ENCODE measurements at regions not wholly inside any gene's neighbourhood (a gene's known extent, or its start where the extent isn't known, plus 50 kb on each side); places are given as distances from the start of the nearest gene placed in this dataset.
"Not testable (repeated sequence)": the region's sequence is repeated elsewhere in the genome, so short reads cannot be mapped to it uniquely, and the experiment has no call there.

DNA sequence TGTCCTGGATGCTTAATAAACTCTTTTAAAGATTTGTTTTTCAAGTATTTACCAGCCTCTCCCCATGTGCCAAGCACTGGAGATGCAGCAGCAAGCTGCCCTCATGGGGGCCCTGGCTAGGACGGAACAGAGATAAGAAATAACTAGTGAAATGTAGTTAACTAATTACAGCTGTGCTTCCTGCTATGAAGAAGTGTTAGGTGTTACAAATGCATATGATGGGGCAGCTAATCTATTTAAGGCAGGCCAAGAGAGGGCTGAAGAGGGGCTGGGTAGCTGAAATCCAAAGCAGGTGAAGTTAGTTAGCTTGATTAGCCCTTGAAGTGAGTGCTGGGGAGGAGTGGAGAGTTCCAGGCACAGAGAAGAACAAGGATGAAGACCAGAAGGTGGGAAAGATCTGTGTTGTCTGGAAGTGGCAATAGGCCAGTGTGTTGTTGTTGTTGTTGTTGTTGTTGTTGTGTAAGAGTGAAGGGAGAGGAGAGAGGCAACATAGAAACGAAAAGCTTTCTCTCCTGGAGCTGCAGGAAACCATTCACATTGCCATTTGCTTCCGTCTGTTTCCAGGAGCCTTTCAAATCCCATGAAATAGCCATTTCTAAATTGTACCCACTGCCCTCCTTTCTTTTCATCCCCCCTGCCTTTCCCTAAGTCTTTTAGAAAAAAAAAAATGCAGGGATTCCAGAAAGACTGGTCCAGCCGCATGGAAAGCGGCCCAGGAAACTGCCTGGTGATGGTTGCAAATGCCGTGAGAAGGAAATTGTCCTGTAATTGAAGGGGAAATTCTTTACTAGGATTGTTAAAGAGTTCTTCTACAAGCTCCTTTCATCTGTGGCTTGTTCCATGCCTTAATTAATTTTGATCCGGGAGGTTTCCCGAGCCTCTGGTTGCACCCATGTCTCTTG is 119.6 kb downstream of the TFAP2C start:
- Histone ChIP-seq H3K4me3 (no peak overlapping the region), H3K9me3 (no peaks in the 10 kb centered on the region), H3K27ac (no peak overlapping the region), H3K27me3 (peaks cover 0 to 84% (median 60%) of the 10 kb centered on the region in 7 donors), H3K36me3 (no peaks in the 10 kb centered on the region), H3K4me1 (no peaks in the 10 kb centered on the region)
- no peak for ATAC-seq
- no peak for DNase-seq
- 28 to 39% methylated on average over 8 of the region's 8 CpGs for WGBS, 2 donors
- intact Hi-C loops (cut with DNase I) = no loop called here
- TF ChIP-seq, protein P1, sequence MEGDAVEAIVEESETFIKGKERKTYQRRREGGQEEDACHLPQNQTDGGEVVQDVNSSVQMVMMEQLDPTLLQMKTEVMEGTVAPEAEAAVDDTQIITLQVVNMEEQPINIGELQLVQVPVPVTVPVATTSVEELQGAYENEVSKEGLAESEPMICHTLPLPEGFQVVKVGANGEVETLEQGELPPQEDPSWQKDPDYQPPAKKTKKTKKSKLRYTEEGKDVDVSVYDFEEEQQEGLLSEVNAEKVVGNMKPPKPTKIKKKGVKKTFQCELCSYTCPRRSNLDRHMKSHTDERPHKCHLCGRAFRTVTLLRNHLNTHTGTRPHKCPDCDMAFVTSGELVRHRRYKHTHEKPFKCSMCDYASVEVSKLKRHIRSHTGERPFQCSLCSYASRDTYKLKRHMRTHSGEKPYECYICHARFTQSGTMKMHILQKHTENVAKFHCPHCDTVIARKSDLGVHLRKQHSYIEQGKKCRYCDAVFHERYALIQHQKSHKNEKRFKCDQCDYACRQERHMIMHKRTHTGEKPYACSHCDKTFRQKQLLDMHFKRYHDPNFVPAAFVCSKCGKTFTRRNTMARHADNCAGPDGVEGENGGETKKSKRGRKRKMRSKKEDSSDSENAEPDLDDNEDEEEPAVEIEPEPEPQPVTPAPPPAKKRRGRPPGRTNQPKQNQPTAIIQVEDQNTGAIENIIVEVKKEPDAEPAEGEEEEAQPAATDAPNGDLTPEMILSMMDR (IDR thresholded peaks at IDR 0.05) = no peak

DNA sequence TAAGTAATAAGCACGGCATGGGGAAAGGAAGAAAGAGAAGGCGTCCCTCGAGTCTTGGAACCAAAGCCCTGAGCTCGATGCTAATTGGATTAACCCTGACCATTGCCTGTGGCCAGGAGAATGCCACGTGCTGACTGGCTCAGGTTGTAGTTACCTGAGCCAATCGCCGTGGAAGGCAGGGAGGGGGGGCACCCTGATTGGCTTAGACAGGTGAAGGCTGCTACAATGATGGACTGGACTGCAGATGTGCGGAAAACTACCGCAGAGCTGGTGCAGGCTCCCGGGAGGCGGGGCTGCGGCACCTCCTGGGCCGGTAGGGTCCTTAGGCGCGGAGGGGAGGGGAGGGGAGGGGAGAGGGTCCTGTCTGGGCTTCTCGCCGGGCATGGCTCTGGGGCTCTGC is 121.3 kb downstream of the TFAP2C start:
- intact Hi-C loops (cut with DNase I) = no loop called here
- peaks cover 0 to 83% (median 60%) of the 10 kb centered on the region in 7 donors for H3K27me3 ChIP-seq
- TF ChIP-seq, protein P1 (IDR thresholded peaks at IDR 0.05) = no peak

DNA sequence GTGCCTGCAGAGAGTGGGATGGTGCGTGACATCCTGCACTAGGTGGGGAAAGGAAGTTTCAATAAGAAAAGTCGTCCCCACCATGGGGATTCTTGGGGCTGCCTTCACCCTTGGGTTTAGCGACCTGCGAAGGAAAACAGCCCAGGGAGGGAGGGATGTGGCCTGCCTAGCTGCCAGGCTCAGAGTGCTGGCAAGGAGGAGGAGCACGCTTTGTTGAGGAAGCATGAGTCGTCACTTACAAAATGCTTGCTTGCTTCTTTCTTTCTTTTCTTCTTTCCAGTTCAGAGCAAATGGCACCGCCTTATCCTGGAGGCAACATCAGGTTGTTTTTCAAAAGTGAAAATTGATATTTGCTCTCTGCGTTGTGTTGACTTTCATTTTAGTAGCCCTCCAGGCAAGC is 123.2 kb downstream of the TFAP2C start:
- peaks cover 0 to 78% (median 52%) of the 10 kb centered on the region in 7 donors for H3K27me3 ChIP-seq

More for the DNA sequence above, 121.3 kb downstream of the TFAP2C start:
- H3K27ac ChIP-seq = no peak overlapping the region
- H3K4me3 ChIP-seq = no peak overlapping the region
- H3K9me3 ChIP-seq = no peaks in the 10 kb centered on the region
- no peaks in the 10 kb centered on the region for H3K36me3 ChIP-seq
- WGBS, 2 donors = 16 to 25% methylated on average over 17 of the region's 17 CpGs
- DNase-seq (no peak), ATAC-seq (no peak)
- H3K4me1 ChIP-seq = no peaks in the 10 kb centered on the region

DNA sequence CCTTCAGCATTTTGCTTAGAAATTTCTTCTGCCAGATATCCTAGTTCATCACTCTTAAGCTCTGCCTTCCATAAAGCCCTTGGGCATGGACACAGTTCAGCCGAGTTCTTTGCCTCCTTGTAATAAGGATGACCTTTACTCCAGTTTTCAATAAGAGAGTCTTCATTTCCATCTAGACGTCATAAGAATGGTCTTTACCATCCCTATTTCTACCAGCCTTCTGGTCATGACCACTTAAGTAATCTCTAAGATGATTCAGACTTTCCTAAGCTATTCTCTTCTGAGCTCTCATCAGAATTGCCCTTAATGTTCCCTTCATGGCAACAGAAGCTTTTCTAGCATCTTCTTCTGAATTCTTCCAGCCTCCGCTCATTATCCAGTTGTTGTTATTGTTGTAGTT is 126.1 kb downstream of the TFAP2C start:
- TF ChIP-seq, protein P1 (IDR thresholded peaks at IDR 0.05) = no peak
- Histone ChIP-seq H3K27ac (no peak overlapping the region), H3K9me3 (no peaks in the 10 kb centered on the region), H3K4me3 (no peak overlapping the region), H3K36me3 (no peaks in the 10 kb centered on the region), H3K27me3 (peaks cover 0 to 61% (median 28%) of the 10 kb centered on the region in 7 donors), H3K4me1 (no peaks in the 10 kb centered on the region)
- WGBS, 2 donors = 64 to 76% methylated on average over 3 of the region's 3 CpGs
- intact Hi-C loops (cut with DNase I) = no loop called here
- ATAC-seq = no peak
- no peak for DNase-seq

More for the DNA sequence above, 123.2 kb downstream of the TFAP2C start:
- Histone ChIP-seq H3K27ac (no peak overlapping the region), H3K4me1 (no peaks in the 10 kb centered on the region), H3K4me3 (no peak overlapping the region), H3K9me3 (no peaks in the 10 kb centered on the region), H3K36me3 (no peaks in the 10 kb centered on the region)
- no peak for ATAC-seq
- intact Hi-C loops (cut with DNase I) = no loop called here
- TF ChIP-seq, protein P1 (IDR thresholded peaks at IDR 0.05) = no peak
- WGBS, 2 donors = 49 to 50% methylated on average over 8 of the region's 8 CpGs
- no peak for DNase-seq

DNA sequence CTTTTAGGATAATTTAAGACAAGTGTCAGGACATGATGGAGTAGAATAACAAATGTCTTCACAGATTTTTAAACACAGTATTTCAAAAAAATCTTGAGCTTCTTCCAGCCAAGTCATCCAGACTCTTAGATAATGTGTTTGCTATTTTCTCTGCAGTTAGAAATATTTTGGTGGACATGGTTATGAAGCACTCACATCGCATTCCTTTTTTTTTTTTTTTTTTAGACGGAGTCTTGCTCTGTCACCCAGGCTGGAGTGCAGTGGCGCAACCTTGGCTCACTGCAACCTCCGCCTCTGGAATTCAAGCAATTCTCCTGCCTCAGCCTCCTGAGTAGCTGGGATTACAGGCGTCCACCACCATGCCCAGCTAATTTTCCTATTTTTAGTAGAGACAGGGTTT is 127.6 kb downstream of the TFAP2C start:
- H3K4me3 ChIP-seq; intact Hi-C loops (cut with DNase I); ATAC-seq; H3K27ac ChIP-seq; DNase-seq; H3K4me1 ChIP-seq; H3K36me3 ChIP-seq; H3K9me3 ChIP-seq: not testable (repeated sequence)
- WGBS, 2 donors = 91 to 92% methylated on average over 5 of the region's 5 CpGs
- peaks cover 0 to 46% (median 14%) of the 10 kb centered on the region in 7 donors for H3K27me3 ChIP-seq
